IPS-NIHi7 (cell line): ENCODE measurements at regions not wholly inside any gene's neighbourhood (a gene's known extent, or its start where the extent isn't known, plus 50 kb on each side); places are given as distances from the start of the nearest gene placed in this dataset.
A peak's percentile ranks its signal among the peaks of the same experiment; 100 is the strongest.

Source experiments
- DNase-seq: peaks from one replicate; pipeline ENCODE4 v3.0.0; 2012; ENCODE audit warnings: mixed read lengths; ENCODE audit errors: extremely low spot score

DNA sequence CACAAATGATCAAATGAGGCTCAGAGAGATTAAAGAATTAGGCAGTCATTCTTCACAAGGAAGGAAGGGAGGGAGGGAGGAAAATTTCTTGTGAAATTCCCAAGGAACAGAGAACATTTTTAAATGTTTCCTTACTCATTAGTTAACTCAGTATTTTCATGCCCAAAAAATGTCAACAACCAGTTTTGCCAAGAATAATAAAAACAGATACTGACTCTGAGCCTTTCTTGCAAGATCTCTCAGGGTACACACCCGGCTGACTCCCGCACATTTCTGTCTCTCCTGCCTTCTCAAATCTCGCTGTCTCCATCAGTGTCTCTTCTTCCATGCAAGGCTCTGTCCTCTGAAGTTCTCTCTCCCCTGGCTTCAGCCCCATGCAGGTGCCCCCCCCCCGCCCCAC is 265.9 kb downstream of the TJP1 start:
- no peak for DNase-seq

DNA sequence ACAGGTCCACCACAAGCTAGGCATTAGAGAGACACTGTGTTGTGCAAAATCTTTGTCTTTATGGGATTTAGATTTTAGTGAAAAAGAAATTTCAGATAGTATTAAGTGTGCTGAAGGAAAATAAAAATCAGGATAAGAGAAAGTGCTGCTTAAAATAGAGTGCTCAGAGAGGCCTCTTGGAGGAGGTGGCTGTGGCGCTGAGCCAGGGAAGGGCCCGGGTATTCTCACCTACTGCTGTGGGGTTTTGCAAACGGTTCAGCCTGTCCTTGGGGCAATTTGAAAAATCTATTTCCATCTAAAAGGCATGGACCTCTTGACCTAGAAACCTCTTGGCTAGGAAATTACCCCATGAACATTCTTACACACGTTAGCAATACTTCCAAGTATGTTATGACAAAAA is 267.7 kb downstream of the TJP1 start:
- no peak for DNase-seq

DNA sequence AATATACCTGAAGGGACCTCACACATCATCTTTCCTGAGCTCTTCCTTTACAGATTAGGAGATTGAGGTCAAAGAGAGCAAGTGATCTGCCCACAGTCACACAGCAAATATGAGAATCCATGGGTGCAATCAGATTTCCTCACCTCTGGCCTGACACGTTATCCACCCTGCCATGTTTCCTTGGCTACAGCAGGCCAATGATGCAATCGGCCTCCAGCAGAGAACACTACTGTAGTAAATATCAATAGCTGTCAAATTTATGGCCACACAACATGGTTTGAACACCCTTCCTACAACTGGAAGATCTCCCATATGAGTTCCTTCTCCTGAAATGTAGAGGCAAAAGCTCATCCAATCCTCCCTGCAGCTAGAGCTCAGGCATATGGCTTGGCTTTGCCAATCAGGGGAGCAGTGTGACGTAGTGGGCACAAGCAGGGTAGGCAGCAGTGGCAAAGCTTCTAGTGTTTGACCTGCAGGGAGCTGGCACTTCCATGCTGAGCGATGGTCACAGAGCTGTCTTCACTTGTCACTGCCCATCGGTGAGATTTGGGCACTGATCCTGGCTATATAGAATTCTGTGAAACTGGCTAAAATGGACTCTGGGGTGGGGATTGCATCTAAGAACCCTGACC is 271.3 kb downstream of the TJP1 start:
- no peak for DNase-seq

DNA sequence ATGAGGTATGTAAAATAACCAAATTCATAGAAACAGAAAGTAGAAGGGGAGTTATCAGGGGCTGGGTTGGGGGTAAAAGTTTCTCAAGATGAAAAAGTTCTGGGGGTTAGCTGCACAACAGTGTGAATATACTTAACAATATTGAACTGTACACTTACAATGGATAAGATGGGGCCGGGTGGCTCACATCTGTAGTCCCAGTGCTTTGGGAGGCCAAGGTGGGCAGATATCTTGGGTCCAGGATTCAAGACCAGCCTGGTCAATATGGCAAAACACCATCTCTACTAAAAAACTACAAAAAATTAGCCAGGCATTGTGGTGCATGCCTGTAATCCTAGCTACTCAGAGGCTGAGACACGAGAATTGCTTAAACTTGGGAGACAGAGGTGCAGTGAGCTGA is 274.3 kb downstream of the TJP1 start:
- DNase-seq = no peak

DNA sequence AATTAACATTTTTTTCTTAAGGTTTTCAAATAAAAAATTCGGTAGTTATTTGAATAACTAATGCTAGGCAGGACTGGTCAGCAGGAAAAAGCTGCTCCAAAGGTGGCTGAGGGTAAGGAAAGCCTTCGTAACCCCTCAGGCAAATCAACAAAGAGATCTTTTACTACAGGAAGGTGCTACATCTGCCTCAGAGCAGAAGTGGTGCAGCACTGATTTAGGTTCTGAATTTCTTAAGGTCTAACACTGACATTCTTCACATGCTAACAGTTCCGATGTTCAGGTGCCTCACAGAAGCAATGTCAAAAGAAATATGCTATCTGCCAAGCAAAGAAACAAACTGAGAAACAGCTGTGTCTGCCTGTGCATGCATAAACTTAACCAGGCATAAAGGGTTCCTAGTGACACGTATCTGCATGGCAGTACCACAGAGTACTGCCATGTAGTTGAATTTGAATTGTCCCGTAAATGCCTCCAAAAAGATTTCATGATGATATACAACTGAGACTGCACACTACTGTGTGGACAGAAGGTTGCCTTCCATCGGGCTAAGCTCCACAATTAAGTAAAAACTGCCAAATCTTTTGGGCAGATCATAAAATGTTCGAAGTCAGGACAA is 275.0 kb upstream of the NSMCE3 start:
- DNase-seq = no peak

DNA sequence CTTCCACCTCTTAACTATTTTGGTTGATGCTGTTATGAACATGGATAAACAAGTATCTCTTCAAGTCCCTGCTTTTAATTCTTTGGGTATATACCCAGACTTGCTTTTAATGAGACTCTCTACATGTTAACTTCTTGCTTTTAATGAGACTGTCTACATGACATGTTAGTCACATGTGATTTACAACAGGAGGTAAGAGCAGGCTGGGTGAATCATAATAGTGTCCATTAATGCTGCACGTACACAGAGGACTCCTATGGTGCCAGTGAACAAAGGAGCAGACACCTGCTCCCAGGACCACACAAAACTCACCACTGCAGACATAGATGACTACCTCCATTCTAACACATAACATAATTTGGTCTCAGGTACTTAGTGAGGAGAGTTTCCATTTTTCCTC is 273.4 kb upstream of the NSMCE3 start:
- no peak for DNase-seq

DNA sequence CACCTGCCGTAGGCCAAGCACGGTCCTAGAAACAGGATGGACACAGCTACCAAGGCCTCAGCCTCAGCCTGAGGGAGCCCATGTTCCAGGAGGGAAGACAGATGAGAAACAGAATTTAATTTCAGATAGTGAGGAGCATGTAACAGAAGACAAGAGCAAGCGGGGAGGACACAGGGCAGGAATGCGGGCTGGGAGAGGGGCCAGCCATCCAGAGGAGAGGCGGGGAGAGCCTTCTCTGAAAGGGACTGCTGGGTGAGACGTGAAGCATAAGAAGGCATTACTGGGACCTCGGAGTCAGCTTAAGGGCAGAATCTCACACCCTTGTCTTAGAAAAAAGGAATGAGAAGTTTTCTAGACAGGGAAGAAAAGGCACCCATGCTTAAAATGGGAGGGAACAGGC is 271.7 kb upstream of the NSMCE3 start:
- DNase-seq = no peak

DNA sequence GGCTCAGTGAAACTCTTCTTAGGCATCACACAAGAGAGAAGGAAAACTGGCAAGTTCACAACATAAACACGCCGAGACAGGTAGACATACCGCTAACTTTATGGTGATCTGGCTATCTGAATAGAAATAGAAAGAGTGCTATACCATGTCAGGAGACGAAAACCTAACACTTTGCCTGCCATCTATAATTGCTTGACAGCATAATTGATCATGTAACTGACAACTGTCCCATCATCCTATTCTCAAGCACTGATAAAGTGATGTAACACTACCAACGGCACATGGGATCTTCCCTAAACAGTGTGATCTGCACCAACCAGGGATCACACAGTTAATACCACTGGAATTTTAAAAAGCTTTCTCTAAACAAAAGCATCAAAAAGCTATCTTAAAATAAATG is 270.9 kb upstream of the NSMCE3 start:
- DNase-seq = no peak

DNA sequence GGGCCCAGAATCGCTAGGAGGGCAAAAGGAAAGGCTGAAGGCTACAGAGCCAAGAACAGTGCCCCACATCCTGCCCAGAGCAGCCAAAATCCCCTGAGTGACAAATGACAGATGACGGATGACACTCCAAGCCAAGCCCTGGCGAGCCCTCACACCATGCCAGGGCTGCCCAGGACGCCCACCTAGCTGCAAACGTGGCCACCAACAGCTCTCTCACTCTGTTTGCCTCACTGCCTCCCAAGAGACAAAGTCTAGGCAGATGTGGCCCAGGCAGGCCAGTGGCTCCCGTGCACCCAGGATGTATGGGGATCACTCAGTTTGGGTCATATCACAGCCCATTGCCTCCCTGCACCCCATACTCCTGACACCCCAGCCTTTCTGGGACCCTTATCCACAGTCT is 270.1 kb upstream of the NSMCE3 start:
- DNase-seq = no peak

DNA sequence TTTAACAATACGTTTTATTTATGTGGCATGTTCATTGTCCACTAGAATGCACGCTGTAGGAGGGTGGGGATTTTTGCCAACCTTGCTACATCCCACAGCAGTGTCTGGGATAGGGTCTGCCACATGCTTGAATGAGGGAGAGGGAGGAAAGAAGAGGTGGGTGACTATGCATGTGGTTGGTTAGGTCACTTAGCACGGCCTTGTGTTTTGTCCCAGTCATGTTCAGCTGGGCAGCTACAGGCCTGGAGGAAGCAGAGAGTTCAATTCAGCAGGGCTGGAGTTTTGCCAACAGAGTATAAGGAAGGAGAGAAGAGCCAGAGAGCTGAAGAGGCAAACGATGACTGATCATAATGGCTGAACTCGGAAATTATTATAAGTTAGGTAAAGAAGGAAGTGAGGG is 268.4 kb upstream of the NSMCE3 start:
- DNase-seq = no peak

DNA sequence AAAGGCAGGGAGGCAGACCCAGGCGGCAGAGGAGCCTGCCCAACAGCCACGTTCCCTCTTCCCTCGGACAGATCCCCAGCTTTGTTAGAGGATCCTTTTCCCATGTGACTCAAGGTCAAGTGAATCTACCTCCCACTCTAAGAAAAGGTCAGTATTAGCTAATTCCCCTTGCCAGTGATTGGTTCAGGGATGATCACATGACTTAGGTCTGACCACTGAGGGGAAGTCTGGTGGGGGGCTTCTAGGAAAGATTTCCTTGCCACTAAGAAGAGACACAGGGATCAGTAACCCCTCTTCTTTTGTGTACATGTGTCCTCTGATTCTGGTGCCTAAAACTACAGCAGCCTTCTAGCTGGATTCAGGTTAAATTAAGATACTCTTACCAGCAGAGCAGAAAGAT is 266.3 kb upstream of the NSMCE3 start:
- no peak for DNase-seq

DNA sequence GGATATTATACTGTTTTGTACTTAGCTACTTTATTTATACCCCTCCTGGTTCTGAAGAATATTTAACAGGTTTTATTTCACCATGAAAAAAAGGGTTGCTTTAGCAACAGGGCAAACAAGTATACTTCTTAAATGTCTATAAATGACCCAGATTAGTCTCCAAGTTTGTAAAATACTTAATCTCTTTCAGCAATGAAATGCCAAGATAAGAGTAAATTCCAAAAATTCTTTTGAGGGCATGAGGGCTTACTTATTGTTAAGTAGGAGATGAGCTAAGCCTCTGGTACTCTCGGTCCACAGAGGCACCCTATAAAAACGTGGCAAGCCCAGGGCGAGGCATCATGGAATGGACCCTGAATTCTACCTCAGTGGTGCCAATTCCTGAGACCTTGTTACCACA is 264.8 kb upstream of the NSMCE3 start:
- no peak for DNase-seq

DNA sequence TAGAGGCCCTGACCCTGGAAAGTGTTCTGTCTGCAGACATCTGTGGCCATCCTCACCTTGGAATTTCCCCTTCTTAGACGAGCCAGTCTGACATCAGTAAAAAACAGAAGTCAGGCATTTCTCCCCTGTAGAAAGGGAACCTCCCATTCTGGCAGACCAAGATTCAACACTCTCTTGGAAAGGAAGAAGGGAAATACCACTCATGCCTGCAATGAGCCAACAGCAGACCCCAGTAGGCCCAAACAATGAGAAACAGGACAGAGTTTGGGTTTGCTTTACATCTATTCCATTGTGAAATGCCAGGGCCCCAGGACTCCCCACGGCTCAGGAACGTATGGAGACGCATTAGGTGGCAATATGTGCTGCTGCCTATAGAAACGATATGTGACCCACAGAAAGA is 264.0 kb upstream of the NSMCE3 start:
- peak; percentile 40 for DNase-seq

DNA sequence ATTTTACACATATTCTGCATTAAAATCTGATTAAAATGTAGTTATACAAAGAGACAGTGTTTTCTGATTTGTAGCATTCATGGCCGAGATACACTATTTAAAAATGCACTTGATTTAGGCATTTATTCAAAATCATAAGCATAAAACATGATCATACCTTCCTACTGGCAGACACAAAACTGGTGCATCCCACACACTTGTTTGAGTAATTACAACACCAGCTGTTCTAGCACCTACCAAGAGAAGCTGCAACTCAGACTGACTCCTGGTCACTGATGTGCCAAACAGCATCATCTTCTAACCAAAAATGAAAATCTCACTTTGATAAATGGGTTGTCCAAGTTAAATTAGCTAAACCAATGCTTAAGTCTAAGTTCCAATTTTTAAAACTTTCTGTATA is 262.7 kb upstream of the NSMCE3 start:
- no peak for DNase-seq

DNA sequence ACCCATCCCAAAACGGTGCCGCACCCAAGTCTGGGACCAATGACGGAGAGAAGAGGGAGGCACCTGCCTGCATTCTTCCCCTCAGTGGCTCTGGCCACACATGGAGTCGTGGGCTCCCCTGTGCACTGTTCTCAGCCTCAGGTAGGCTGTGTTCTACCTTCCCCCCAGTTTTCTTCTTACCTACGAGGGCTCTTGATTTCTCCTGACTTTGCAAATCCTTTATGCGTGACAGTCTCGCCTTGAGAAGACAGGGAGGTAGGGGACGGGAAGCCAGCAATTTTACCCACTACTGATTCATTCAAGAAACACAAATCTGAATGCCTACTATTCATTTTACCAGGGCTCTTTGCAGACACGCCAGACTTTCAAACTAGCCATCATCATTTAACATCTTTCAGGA is 261.3 kb upstream of the NSMCE3 start:
- DNase-seq = no peak

DNA sequence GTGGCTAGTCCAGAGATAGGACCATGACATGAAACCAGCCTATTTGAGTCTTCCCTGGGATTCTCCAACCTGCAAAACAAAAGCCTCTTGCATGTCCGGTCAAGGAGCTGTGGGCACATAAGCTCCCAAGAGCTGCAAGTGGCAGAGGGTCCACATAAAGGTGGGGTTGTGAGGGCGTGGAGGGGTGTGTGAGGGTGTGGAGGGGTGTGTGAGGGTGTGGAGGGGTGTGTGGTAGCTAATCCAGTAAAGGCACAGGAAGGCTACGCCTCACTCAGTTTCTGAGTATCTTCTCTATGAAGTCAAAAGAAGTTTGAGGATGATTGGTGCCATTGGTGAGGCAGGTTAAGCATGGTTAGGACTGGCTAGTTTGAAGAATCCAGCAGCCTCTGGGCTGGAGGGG is 259.4 kb upstream of the NSMCE3 start:
- no peak for DNase-seq

DNA sequence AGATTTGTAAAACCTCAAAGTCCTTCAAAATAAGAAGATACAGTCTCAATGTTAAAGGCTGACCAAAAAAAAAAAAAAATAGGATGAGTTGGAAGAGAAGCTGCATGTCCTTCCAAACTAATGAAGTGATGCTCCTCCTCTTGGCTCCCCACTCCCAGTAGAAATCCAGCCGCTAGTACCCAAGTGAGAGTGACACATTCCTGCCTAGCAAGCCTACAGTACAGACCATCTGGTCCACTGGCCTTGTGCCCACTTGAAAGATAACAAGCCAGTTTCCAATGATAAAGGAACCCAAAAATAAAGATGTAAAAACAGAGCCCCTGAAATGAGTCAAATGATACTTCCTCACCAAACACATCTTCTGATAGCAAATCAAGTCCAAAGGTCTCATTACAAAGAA is 258.7 kb upstream of the NSMCE3 start:
- DNase-seq = no peak

DNA sequence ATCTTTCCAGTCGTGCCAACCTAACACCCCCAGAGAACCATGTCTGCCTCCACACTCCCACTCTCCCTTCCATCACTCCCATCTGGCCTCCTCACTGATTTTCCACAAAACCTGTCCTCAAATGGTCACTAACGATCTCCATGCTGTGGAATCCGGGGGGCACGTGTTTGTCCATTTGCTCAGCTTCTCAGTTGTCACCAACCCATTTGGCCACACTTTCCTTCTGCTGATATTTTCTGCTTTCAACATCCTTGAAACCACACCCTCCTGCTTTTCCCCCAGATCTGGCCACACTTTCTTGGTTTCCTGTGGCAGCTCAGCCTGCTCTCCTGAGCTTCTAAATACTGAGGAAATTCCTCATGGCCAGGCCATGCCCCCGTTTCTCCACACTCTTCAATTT is 257.2 kb upstream of the NSMCE3 start:
- DNase-seq = no peak

DNA sequence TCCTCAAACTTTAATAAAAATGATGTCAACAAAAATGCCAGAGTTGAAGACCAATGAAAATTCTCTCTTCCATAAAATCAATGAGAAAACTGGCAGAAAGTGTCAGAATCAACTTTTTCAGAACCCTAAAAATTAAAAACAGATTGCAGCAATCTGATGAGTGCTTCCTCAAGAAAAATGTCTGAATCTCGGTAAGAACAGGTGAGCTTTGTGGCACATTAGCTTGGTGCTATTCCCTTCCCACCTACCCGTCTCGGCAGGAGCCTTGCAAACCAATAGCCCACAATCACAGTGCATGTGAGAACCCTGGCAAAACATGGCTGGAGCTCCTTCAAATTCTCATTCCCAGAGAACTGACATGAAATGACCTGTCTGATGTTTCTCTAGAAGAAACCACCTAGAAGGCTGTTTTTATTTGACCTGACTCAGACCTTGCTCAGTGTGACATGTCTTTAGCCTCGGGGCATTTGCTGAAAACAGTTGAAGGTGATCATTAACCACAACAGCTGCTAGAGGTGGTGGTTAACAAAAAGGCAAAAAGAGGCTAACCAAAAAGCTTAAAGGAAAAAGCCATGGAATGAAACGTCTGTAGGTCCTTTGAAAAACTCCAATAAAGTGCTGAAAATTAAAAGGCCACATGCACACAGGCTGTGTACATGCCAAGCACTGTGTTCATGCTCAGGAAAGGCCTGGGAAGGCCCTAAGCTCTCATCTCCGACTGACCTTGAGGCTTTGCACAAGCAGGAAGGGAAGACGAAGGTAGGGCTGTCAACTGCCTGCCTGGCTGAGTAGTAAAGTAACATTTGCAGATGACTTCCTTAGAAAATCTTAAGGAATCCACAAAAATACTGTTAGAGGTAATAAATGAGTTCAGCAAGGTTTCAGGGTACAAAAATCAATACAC is 253.0 kb upstream of the NSMCE3 start:
- no peak for DNase-seq

DNA sequence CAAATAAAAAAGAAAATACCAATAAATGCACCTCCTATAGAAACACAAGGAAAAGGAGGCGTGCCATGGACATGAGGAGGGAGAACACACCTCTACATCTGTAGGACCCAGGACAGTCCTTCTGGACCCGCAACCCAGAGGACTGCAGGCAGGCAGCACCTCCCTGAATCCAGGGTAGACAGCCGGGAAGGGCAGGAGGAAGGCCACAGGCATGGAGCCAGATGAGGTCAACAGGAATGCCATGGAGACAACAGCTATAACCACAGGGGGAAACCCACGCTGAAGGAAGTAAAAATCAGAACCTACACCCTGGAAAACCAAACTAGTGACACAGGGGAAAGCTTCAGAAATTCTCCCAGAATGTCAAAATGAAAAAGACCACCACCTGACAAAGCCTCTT is 248.8 kb upstream of the NSMCE3 start:
- no peak for DNase-seq

DNA sequence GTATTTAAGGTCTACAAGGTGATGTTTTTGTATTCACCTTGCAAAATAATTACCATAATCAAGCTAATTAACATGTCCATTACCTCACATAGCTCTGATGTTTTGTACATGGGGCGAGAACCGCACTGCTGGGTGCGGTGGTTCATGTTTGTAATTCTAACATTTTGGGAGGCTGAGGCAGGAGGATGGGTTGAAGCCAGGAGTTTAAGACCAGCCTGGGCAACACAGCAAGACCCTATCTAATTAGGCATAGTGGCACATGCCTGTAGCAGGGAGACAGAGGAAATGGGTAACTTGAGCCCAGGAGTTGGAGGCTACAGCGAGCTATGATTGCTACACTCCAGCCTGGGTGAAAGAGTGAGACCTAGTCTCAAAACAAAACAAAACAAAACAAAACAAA is 248.2 kb upstream of the NSMCE3 start:
- DNase-seq = no peak

DNA sequence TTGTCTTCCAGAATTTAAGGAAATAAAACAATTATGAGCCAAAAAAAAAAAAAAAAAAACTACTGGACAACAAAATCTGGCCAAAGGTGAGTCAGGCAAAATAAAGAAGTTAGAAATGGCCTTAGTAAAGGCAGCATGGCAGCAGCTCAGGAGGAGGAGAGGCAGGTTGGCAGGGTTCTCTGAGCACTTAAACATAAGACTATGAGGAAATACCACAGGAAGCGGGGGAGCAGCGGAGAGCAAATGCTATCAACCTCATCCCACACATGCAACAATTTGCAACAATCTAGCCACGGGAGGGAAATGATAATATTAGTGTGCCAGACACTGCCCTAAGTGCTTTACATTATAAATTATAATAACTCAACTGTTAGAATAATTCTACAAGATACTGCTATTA is 247.3 kb upstream of the NSMCE3 start:
- no peak for DNase-seq

DNA sequence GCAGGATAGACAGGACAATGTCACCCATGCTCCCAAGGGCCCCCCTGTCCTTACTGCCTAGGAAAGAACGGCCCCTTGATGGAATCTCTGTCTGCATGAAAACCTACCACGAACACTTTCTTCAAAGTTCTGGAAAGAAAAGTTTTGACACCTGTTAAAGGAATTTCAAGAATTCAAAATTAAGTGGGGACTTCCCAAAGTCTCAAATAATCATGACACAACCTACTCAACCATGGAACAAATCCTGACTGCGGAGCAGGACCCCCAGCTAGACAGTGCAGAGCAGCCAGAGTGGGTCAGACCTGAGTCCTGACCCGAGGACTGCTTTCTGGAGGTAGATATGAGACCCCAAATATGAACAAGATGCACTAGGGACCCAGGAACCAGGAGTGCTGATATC is 245.3 kb upstream of the NSMCE3 start:
- DNase-seq = no peak
